Activated naive CD4-positive, alpha-beta T cell treated with anti-CD3 and anti-CD28 coated beads, Interleukin-2, amount 50 U/mL, for 72 hours (primary cell): ENCODE measurements at regions not wholly inside any gene's neighbourhood (a gene's known extent, or its start where the extent isn't known, plus 50 kb on each side); places are given as distances from the start of the nearest gene placed in this dataset.

Source experiments
- ATAC-seq, 2 donors: fragments of 150-1000 bp; cut with Tn5 transposase; 2 replicates each; pipeline ENCODE4 v1.10.0; 2021; ENCODE audit warnings: mild to moderate bottlenecking in 2 of 2, moderate library complexity in 2 of 2
- DNase-seq, 2 donors: peaks; one replicate each; pipeline ENCODE4 v3.0.0; 2021 to 2022; ENCODE audit warnings: low spot score in 2 of 2
- H3K27ac Mint-ChIP-seq, 2 donors: one replicate each; pipeline ENCODE4 v1.8.0; 2022; ENCODE audit warnings: mild to moderate bottlenecking in 2 of 2, mixed read lengths in 2 of 2
- H3K36me3 Mint-ChIP-seq, 2 donors: one replicate each; pipeline ENCODE4 v1.8.0; 2022; ENCODE audit warnings: mixed read lengths in 2 of 2
- H3K9me3 Mint-ChIP-seq, 2 donors: one replicate each; pipeline ENCODE4 v1.8.0; 2022; ENCODE audit warnings: mixed read lengths in 2 of 2

DNA sequence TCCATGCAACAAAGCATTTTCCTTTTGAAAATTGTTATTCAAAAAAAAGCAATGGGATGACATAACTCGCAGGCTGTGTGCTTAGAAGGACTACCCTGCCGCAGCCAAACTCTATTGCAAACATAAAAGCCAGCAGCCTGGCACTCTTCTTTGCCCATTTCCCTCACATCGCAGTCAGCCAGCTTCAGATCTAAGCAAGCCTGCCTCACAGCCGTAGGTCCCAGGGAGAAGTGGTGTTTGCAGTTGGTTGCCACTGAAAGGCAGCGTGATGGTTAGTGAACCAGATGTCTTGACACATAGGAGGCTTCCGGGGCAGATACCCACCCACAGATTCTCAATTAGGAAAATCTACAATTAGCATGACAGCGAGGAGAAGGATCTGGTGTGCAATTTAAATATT, 655.2 kb downstream of the RNF144A start:
- Mint-ChIP-seq H3K9me3 (peaks cover 3 to 12% of the 10 kb centered on the region in 2 donors), H3K36me3 (peaks cover 8 to 29% of the 10 kb centered on the region in 2 donors), H3K27ac (no peak overlapping the region)
- ATAC-seq: peak; percentile 39 to 60
- no peak for DNase-seq

GRCh38 chr2:7573166-7573825, 656.1 kb downstream of the RNF144A start:
- Mint-ChIP-seq H3K9me3 (peaks cover 11 to 20% of the 10 kb centered on the region in 2 donors), H3K27ac (no peak overlapping the region), H3K36me3 (peaks cover 17 to 37% of the 10 kb centered on the region in 2 donors)
- DNase-seq: no peak
- no peak for ATAC-seq

DNA sequence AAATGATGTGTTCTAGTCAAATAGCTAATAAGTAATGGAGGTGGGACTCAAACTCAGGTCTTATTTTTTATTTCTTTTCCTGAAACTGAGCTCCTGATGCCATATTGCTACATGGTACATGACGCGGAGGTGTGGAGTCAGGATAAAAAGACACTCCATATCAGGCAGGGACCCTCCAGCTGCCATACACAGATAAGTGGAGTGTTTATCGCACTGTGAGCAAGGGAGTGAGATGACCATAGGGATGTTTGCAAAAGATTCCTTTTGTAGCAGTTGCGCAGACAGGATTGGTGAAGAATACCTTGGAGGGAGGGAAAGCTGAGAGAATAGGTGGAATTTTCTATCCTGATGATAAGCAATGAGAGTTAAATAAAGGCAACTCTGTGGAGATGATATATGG, 657.2 kb downstream of the RNF144A start:
- H3K36me3 Mint-ChIP-seq: peaks cover 22 to 46% of the 10 kb centered on the region in 2 donors

DNA sequence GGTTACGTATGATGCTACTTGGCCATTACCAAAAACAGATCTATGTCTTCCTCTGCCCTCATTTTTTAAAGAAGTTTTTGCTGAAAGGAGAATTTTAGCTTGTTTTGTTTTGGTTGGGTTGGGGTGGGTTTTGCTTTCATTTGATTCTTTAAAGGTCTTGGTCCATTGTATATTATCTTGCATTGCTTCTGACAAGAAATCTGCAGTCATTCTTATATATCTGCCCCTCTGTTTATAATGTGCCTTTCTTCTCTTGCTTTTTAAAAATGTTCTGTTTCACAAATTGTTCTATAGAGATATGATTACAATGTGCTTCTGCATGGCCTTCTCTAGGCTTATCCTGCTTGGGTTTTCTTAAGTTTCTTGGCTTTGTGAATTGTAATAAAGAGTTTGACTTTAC, 660.6 kb downstream of the RNF144A start:
- ATAC-seq (no peak), DNase-seq (no peak)
- H3K36me3 Mint-ChIP-seq: peaks cover 20 to 30% of the 10 kb centered on the region in 2 donors
- H3K27ac Mint-ChIP-seq: no peak overlapping the region
- peaks cover 17 to 22% of the 10 kb centered on the region in 2 donors for H3K9me3 Mint-ChIP-seq

More for the DNA sequence above, 657.2 kb downstream of the RNF144A start:
- no peak for DNase-seq
- ATAC-seq: no peak
- Mint-ChIP-seq H3K27ac (no peak overlapping the region), H3K9me3 (peaks cover 15 to 26% of the 10 kb centered on the region in 2 donors)

DNA sequence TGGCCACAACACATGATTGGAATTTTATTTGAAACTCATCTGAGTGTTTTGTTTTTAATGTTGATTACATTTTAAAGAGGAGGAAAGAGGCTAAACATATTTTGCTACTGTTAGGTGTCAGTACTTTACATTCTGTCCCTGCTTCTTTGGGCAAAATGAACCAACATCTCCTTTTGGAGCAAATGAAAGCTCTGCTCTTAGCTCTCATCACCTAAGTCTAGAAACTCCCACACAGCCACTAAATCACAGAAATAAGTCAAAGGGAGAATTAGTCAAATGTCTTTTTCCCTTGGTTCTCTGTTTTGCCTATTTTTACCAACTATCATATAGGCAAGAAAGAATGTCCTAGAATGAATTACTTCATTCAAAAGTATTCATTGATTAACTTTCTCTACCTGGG, 666.8 kb downstream of the RNF144A start:
- Mint-ChIP-seq H3K9me3 (peaks cover 5 to 17% of the 10 kb centered on the region in 2 donors), H3K27ac (no peak overlapping the region), H3K36me3 (peaks cover 6 to 31% of the 10 kb centered on the region in 2 donors)
- ATAC-seq (peak in 1 of 2 donors; percentile 78), DNase-seq (no peak)

DNA sequence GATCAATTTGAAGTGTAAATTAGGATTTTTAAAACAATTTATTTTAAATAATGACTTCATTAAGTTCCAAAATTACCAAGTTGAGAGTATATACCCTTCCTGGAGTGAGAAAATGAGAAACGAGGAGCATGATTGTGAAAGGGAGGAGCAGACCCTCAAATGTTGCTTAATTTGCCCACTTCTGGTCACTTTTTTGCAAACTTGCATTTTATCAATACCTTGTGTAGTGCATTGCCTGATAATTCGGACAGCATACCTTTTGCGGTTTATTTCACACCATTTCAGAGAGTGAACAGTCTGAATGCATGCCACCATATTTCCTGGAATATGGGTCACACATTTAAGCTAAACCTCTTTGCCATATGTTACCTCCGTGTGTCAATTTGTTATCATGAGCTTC, 669.7 kb downstream of the RNF144A start:
- Mint-ChIP-seq H3K36me3 (peaks cover 0 to 24% of the 10 kb centered on the region in 2 donors), H3K27ac (no peak overlapping the region), H3K9me3 (peaks cover 0 to 17% of the 10 kb centered on the region in 2 donors)
- ATAC-seq: no peak
- DNase-seq: no peak

DNA sequence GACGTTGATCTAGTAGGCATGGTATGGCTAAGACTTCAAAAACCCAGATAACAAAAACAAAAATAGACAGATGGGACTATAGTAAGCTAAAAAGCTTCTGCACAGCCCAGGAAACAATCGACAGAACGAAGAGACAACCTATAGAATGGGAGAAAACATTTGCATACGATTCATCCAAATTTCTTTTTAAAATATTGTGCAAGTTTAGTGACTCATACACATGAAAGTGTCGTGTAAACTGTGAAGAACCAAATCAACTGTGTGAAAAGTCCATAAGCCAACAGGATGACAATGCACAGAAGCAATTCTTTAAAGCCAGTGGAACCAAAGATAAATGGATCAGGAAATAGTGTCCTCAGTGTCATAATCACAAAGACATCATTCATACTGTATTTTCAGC, 671.1 kb downstream of the RNF144A start:
- ATAC-seq (peak; percentile 72 to 73), DNase-seq (no peak)
- H3K36me3 Mint-ChIP-seq: peaks cover 0 to 19% of the 10 kb centered on the region in 2 donors
- H3K27ac Mint-ChIP-seq: no peak overlapping the region
- H3K9me3 Mint-ChIP-seq: peaks cover 0 to 17% of the 10 kb centered on the region in 2 donors

DNA sequence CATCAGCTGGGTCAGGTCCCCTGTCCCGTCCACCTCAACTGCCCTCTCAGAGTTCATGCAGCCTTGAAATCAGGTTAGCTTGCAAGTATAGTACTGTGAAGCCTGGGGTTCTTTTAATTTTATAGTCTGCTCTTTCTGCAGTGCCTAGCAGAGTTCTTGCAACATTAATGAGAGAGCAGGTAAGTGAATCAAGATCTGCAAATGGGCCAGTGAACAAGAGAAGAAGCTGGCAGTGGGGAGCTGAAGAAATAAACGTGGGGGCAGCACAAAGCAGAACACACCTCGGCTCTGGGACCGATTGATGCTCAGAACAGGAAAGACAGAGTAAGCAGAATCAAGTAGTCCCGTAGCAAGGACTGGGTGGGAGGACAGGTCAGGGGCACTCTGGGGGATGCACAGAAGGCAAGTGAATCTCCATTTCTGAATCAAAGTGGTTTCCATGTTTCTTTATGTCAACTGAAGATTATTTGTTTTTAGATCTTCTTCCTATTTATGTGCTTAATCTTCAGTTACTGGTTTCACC, 675.5 kb downstream of the RNF144A start:
- H3K36me3 Mint-ChIP-seq: no peaks in the 10 kb centered on the region
- no peak for DNase-seq
- no peak overlapping the region for H3K27ac Mint-ChIP-seq
- peak; percentile 60 to 69 for ATAC-seq
- no peaks in the 10 kb centered on the region for H3K9me3 Mint-ChIP-seq

GRCh38 chr2:7593360-7593759, 676.1 kb downstream of the RNF144A start:
- Mint-ChIP-seq H3K27ac (no peak overlapping the region), H3K36me3 (no peaks in the 10 kb centered on the region), H3K9me3 (no peaks in the 10 kb centered on the region)
- peak; percentile 25 for ATAC-seq
- no peak for DNase-seq

- Mint-ChIP-seq H3K9me3 (no peaks in the 10 kb centered on the region), H3K36me3 (no peaks in the 10 kb centered on the region), H3K27ac (no peak overlapping the region)
- DNase-seq (no peak), ATAC-seq (peak; percentile 22 to 46)
Observed at GRCh38 chr2:7594211-7594610, 677.0 kb downstream of the RNF144A start.

- ATAC-seq: peak; percentile 29 to 37
Observed at GRCh38 chr2:7595206-7595605, 678.0 kb downstream of the RNF144A start.

DNA sequence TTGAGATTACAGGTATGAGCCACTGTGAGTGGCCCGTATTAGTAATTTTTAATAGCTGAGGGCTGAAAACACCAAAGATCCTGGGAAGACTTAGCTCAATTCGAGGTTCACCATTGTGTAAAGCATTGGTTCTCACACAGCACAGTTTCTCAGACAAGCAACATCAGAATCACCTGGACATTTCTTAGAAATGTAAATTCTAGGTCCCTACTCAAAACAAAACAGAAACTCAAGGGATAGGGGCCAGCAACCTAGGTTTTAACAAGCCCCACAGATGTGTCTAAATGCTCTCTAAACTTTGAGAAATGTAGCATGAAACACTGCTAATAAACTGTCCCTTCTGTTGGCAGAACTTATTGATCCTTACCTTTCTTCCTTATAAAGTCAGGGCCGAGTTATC, 681.2 kb downstream of the RNF144A start:
- peaks cover 0 to 13% of the 10 kb centered on the region in 2 donors for H3K9me3 Mint-ChIP-seq
- no peak for ATAC-seq

More at GRCh38 chr2:7595206-7595605, 678.0 kb downstream of the RNF144A start:
- peaks cover 0 to 4% of the 10 kb centered on the region in 2 donors for H3K9me3 Mint-ChIP-seq
- H3K36me3 Mint-ChIP-seq: peaks cover 0 to 4% of the 10 kb centered on the region in 2 donors
- DNase-seq: no peak
- H3K27ac Mint-ChIP-seq: no peak overlapping the region

GRCh38 chr2:7599462-7600258, 682.4 kb downstream of the RNF144A start:
- ATAC-seq: no peak

More for the DNA sequence above, 681.2 kb downstream of the RNF144A start:
- Mint-ChIP-seq H3K27ac (no peak overlapping the region), H3K36me3 (peaks cover 0 to 9% of the 10 kb centered on the region in 2 donors)
- DNase-seq: no peak

GRCh38 chr2:7601990-7602389, 684.8 kb downstream of the RNF144A start:
- Mint-ChIP-seq H3K9me3 (peaks cover 0 to 13% of the 10 kb centered on the region in 2 donors), H3K36me3 (peaks cover 0 to 9% of the 10 kb centered on the region in 2 donors), H3K27ac (no peak overlapping the region)
- DNase-seq (no peak), ATAC-seq (no peak)

More at GRCh38 chr2:7599462-7600258, 682.4 kb downstream of the RNF144A start:
- H3K27ac Mint-ChIP-seq: no peak overlapping the region
- DNase-seq: no peak
- peaks cover 0 to 13% of the 10 kb centered on the region in 2 donors for H3K9me3 Mint-ChIP-seq
- peaks cover 0 to 9% of the 10 kb centered on the region in 2 donors for H3K36me3 Mint-ChIP-seq

GRCh38 chr2:7604456-7604855, 687.2 kb downstream of the RNF144A start:
- no peak for ATAC-seq
- no peak for DNase-seq
- Mint-ChIP-seq H3K27ac (no peak overlapping the region), H3K36me3 (peaks cover 0 to 9% of the 10 kb centered on the region in 2 donors), H3K9me3 (peaks cover 0 to 17% of the 10 kb centered on the region in 2 donors)

DNA sequence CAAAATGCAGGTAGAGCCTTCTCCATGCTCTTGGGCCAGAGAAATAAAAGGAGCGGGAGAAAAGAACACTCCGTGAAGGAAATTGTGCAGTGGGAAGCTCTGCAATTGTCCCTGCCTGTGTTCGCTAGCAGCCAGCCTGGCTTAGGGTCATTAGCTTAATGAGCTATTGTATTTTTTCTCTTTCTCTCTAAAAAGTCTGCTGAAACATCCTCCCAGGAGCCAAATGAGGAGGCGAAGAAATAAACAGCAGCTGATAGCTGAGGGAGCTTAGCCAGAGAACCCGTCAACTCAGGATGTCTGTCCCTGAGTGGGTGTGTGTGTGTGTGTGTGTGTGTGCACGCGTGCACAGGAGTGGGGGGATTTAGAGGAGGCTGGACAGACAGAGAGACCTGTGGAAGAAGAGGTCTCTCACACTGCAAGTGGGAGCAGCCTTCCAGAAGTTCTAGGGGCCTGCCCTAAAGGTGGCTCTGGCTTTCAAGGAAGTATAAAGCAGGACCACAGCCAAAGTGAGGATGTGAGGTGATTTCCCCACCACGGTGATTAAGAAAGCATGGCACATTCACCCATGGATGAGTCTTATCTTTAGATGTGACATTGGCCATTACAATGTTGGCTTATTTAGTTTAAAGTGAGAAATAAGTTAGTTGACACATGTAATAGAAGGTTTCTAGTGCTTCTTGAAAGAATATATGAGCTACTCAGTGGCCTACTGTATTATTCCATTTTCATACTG, 690.4 kb downstream of the RNF144A start:
- peak in 1 of 2 donors; percentile 72 for ATAC-seq
- DNase-seq: no peak
- peaks cover 0 to 4% of the 10 kb centered on the region in 2 donors for H3K9me3 Mint-ChIP-seq
- no peak overlapping the region for H3K27ac Mint-ChIP-seq
- H3K36me3 Mint-ChIP-seq: peaks cover 0 to 4% of the 10 kb centered on the region in 2 donors
